Endothelial cell of umbilical vein (primary cell): ENCODE measurements at regions not wholly inside any gene's neighbourhood (a gene's known extent, or its start where the extent isn't known, plus 50 kb on each side); places are given as distances from the start of the nearest gene placed in this dataset.

Experiments used
- BruUV-seq: library from RNA; stranded (reverse); fragments of 400-500 nt; replicated peaks from 2 replicates; lab custom pipeline; 2021; lab: Mats Ljungman, UMichigan
- CTCF ChIA-PET: fragments of 300-600, 350-600 bp; sonication (Branson Sonifier 250); formaldehyde crosslinking; loops from one replicate; lab custom pipeline; 2021; ENCODE audit warnings: antibody characterized with exemption, inconsistent platforms; lab: Charles Lee
- POLR2A ChIA-PET: fragments of 300-600, 350-600 bp; sonication (Branson Sonifier 250); formaldehyde crosslinking; loops from one replicate; lab custom pipeline; 2021; ENCODE audit warnings: antibody characterized with exemption, inconsistent platforms; lab: Charles Lee
- DNase-seq: peaks from one replicate; pipeline ENCODE4 v3.0.0-alpha.2; 2011; ENCODE audit warnings: low read depth, low spot score
- FAIRE-seq: peaks from 2 replicates; lab custom pipeline; 2011; peaks lifted over from hg19 to GRCh38; lab: Jason Lieb, UNC
- H2AFZ ChIP-seq: 2 replicates; pipeline ENCODE4 v1.6.0; 2012; ENCODE audit warnings: low read depth, low read length, control low read depth, inconsistent platforms
- H3K27ac ChIP-seq: 2 replicates; pipeline ENCODE4 v1.5.1; 2011; ENCODE audit warnings: low read depth, mild to moderate bottlenecking, control low read depth, low read length, moderate library complexity; ENCODE audit not compliant: insufficient read depth
- H3K27me3 ChIP-seq, 2 experiments: 2 replicates each; pipeline versions ENCODE4 v1.6.0 to v1.6.1; 2011; ENCODE audit warnings: low read length in 2 of 2, mixed read lengths in 1 of 2; ENCODE audit not compliant: control insufficient read depth in 2 of 2, insufficient read depth in 2 of 2
- H3K36me3 ChIP-seq, 2 experiments: 2 replicates in 1 of 2; 3 replicates in 1 of 2; pipeline ENCODE4 v1.5.1; 2011; ENCODE audit warnings: low read length in 2 of 2, mild to moderate bottlenecking in 1 of 2, moderate library complexity in 1 of 2; ENCODE audit not compliant: control insufficient read depth in 2 of 2, insufficient read depth in 2 of 2; ENCODE audit errors: extremely low read depth in 1 of 2
- H3K4me1 ChIP-seq: 3 replicates; pipeline ENCODE4 v1.5.1; 2011; ENCODE audit warnings: mild to moderate bottlenecking, low read length; ENCODE audit not compliant: control insufficient read depth, insufficient read depth; ENCODE audit errors: extremely low read depth
- H3K4me2 ChIP-seq: 2 replicates; pipeline ENCODE4 v1.6.1; 2011; ENCODE audit warnings: low read length, control low read depth, mixed read lengths; ENCODE audit not compliant: insufficient read depth
- H3K4me3 ChIP-seq, 3 experiments: fragments of 200-600 bp in 1 of 3; sonication (generic), shearing (Covaris generic) in 1 of 3; replicated peaks in 1 of 3; 2 replicates each; pipeline ENCODE4 v1.5.1; 2011 to 2016; ENCODE audit warnings: control low read depth in 3 of 3, low read length in 3 of 3, mild to moderate bottlenecking in 2 of 3, inconsistent platforms in 1 of 3, low read depth in 1 of 3, moderate library complexity in 1 of 3; ENCODE audit not compliant: insufficient read depth in 1 of 3
- H3K79me2 ChIP-seq: 2 replicates; pipeline ENCODE4 v1.6.0; 2012; ENCODE audit warnings: low read length, inconsistent platforms; ENCODE audit not compliant: control insufficient read depth, insufficient read depth
- H3K9ac ChIP-seq: replicated peaks from 2 replicates; pipeline ENCODE3; 2011; ENCODE audit warnings: low read length, control low read depth; ENCODE audit not compliant: insufficient read depth; ENCODE audit errors: extremely low read depth
- H3K9me1 ChIP-seq: replicated peaks from 3 replicates; pipeline ENCODE4 v1.6.0; 2011; ENCODE audit warnings: mild to moderate bottlenecking, low read length; ENCODE audit not compliant: control insufficient read depth, insufficient read depth; ENCODE audit errors: extremely low read depth
- H3K9me3 ChIP-seq: replicated peaks from 2 replicates; pipeline ENCODE4 v1.5.1; 2012; ENCODE audit warnings: low read length, inconsistent platforms; ENCODE audit not compliant: control insufficient read depth, insufficient read depth
- H4K20me1 ChIP-seq: replicated peaks from 2 replicates; pipeline ENCODE3; 2011; ENCODE audit warnings: mild to moderate bottlenecking, low read length; ENCODE audit not compliant: control insufficient read depth, insufficient read depth; ENCODE audit errors: extremely low read depth
- CTCF ChIP-seq, 2 donors: IDR thresholded peaks; 1 replicate in 1 of 2; 2 replicates in 1 of 2; pipeline ENCODE4 v1.5.1; 2011; ENCODE audit warnings: low read length in 2 of 2, mild to moderate bottlenecking in 2 of 2, moderate library complexity in 2 of 2, control low read depth in 1 of 2, inconsistent platforms in 1 of 2, low read depth in 1 of 2; ENCODE audit not compliant: insufficient read depth in 1 of 2; ENCODE audit errors: extremely low read depth in 1 of 2
- EZH2 ChIP-seq: IDR thresholded peaks from 2 replicates; pipeline ENCODE4 v1.6.1; 2012; ENCODE audit warnings: borderline replicate concordance, low read depth, mild to moderate bottlenecking, moderate library complexity, low read length, inconsistent platforms; ENCODE audit not compliant: severe bottlenecking
- FOS ChIP-seq: IDR thresholded peaks from 2 replicates; pipeline ENCODE4 v1.6.1; 2011; ENCODE audit warnings: mild to moderate bottlenecking, low read length, moderate library complexity, borderline replicate concordance; ENCODE audit not compliant: insufficient read depth
- GATA2 ChIP-seq: IDR thresholded peaks from 2 replicates; pipeline ENCODE4 v1.7.0; 2011; ENCODE audit warnings: low read depth, mild to moderate bottlenecking, moderate library complexity, mixed read lengths, low read length; ENCODE audit not compliant: insufficient read length, insufficient read depth
- JUN ChIP-seq: IDR thresholded peaks from 2 replicates; pipeline ENCODE4 v1.6.1; 2011; ENCODE audit warnings: borderline replicate concordance, low read depth; ENCODE audit not compliant: insufficient read length, insufficient read depth
- MYC ChIP-seq: IDR thresholded peaks from one replicate; pipeline ENCODE4 v1.6.1; 2011; ENCODE audit warnings: mild to moderate bottlenecking, low read depth, low read length
- POLR2A ChIP-seq: IDR thresholded peaks from 2 replicates; pipeline ENCODE4 v1.6.1; 2012; ENCODE audit warnings: low read depth, mild to moderate bottlenecking, control low read depth, low read length
- POLR2AphosphoS5 ChIP-seq: IDR thresholded peaks from 2 replicates; pipeline ENCODE4 v1.6.1; 2012; ENCODE audit warnings: low read depth, mild to moderate bottlenecking, control low read depth, low read length, moderate library complexity; ENCODE audit not compliant: insufficient read depth
- dilution Hi-C: fragments of 300-500 bp; cut with MboI; formaldehyde crosslinking; loops from one replicate; pipeline ENCODE4 v1.15.0; 2019; ENCODE audit warnings: low sequenced_read_pairs; ENCODE audit not compliant: extremely low pct_ligation_motif_present
- intact Hi-C: fragments of 100-400 bp; cut with micrococcal nuclease; formaldehyde crosslinking; loops from one replicate; pipeline ENCODE4 v1.10.0; 2022
- TF ChIP-seq, protein P1 (sequence below): IDR thresholded peaks from 2 replicates; pipeline ENCODE4 v1.6.1; 2011; ENCODE audit not compliant: insufficient read depth, insufficient read length

GRCh38 chrX:40962793-40963407 is 122.3 kb upstream of the USP9X start:
- no peak overlapping the region for H2AFZ ChIP-seq
- FAIRE-seq = no peak
- H3K4me3 ChIP-seq = no peak overlapping the region
- no peaks in the 10 kb centered on the region for H3K27me3 ChIP-seq
- ChIA-PET POLR2A (no interaction called here), CTCF (no interaction called here)
- no TSS peak for BruUV-seq
- intact Hi-C loops (no loop called here), dilution Hi-C loops (no loop called here)
- DNase-seq = no peak
- H3K9ac ChIP-seq = no peak overlapping the region
- no peaks in the 10 kb centered on the region for H3K9me3 ChIP-seq
- no peaks in the 10 kb centered on the region for H3K4me1 ChIP-seq
- no peaks in the 10 kb centered on the region for H3K9me1 ChIP-seq
- H3K79me2 ChIP-seq = no peaks in the 10 kb centered on the region
- H3K27ac ChIP-seq = no peak overlapping the region
- no peaks in the 10 kb centered on the region for H4K20me1 ChIP-seq
- H3K4me2 ChIP-seq = no peak overlapping the region
- no peaks in the 10 kb centered on the region for H3K36me3 ChIP-seq
- TF ChIP-seq GATA2 (no peak), POLR2A (no peak), CTCF (IDR thresholded peaks at IDR 0.05; ENCODE audit: extremely low read depth in 1 of 2, insufficient read depth in 1 of 2, low read depth in 1 of 2, low read length in 2 of 2) (no peak), JUN (no peak), POLR2AphosphoS5 (no peak), MYC (no peak), EZH2 (no peak), FOS (no peak)
- TF ChIP-seq, protein P1, sequence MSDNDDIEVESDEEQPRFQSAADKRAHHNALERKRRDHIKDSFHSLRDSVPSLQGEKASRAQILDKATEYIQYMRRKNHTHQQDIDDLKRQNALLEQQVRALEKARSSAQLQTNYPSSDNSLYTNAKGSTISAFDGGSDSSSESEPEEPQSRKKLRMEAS = no peak
